Naive B cell (primary cell): ENCODE measurements at regions not wholly inside any gene's neighbourhood (a gene's known extent, or its start where the extent isn't known, plus 50 kb on each side); places are given as distances from the start of the nearest gene placed in this dataset.
"Not testable (repeated sequence)": the region's sequence is repeated elsewhere in the genome, so short reads cannot be mapped to it uniquely, and the experiment has no call there.

Experiments used
- ATAC-seq, 2 donors: fragments of 150-1000 bp; cut with Tn5 transposase; 2 replicates each; pipeline ENCODE4 v1.10.0; 2021; ENCODE audit warnings: low read depth in 2 of 2, mild to moderate bottlenecking in 2 of 2, moderate library complexity in 2 of 2
- DNase-seq: peaks from one replicate; pipeline ENCODE4 v3.0.0; 2022
- H3K27ac Mint-ChIP-seq, 6 donors: one replicate each; pipeline ENCODE4 v1.8.0; 2020 to 2022; ENCODE audit warnings: mild to moderate bottlenecking in 6 of 6, mixed read lengths in 6 of 6, moderate library complexity in 5 of 6, inconsistent platforms in 2 of 6
- H3K27me3 Mint-ChIP-seq, 3 donors: one replicate each; pipeline ENCODE4 v1.8.0; 2021 to 2022; ENCODE audit warnings: mixed read lengths in 3 of 3, mild to moderate bottlenecking in 1 of 3
- H3K36me3 Mint-ChIP-seq, 2 donors: one replicate each; pipeline ENCODE4 v1.8.0; 2020 to 2022; ENCODE audit warnings: mixed read lengths in 2 of 2, inconsistent platforms in 1 of 2, mild to moderate bottlenecking in 1 of 2
- H3K4me1 Mint-ChIP-seq, 3 donors: one replicate each; pipeline ENCODE4 v1.8.0; 2020 to 2022; ENCODE audit warnings: mixed read lengths in 3 of 3, inconsistent platforms in 1 of 3, mild to moderate bottlenecking in 1 of 3, moderate library complexity in 1 of 3
- H3K4me3 Mint-ChIP-seq, 8 donors: one replicate each; pipeline ENCODE4 v1.8.0; 2020 to 2022; ENCODE audit warnings: mild to moderate bottlenecking in 8 of 8, mixed read lengths in 8 of 8, moderate library complexity in 8 of 8, inconsistent platforms in 2 of 8
- H3K9me3 Mint-ChIP-seq, 7 donors: one replicate each; pipeline ENCODE4 v1.8.0; 2020 to 2022; ENCODE audit warnings: mixed read lengths in 7 of 7, mild to moderate bottlenecking in 5 of 7, inconsistent platforms in 2 of 7, moderate library complexity in 1 of 7

DNA sequence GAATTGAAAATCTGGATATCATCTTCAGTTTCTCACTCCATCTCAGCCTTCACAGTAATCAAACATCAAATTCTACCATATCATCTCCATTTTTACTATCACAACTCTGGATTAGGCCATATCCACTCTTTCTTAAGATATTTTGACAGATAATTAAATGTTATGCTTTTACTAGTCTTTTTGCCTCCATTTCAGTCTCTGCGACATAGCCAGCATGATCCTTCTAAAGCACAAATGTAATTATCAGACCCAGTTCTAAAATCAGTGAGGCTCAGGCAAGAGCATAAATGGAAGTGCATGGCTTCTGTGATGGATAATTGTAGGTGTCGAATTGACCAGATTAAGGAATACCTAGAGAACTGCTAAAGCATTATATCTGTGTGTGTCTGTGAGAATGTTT is 307.7 kb downstream of the PCDH20 start:
- Mint-ChIP-seq H3K4me3 (no peak overlapping the region), H3K27me3 (no peaks in the 10 kb centered on the region), H3K4me1 (no peaks in the 10 kb centered on the region), H3K36me3 (no peaks in the 10 kb centered on the region), H3K27ac (no peak overlapping the region), H3K9me3 (peaks cover 0 to 9% (median under 1%) of the 10 kb centered on the region in 7 donors)
- ATAC-seq (no peak), DNase-seq (no peak)

DNA sequence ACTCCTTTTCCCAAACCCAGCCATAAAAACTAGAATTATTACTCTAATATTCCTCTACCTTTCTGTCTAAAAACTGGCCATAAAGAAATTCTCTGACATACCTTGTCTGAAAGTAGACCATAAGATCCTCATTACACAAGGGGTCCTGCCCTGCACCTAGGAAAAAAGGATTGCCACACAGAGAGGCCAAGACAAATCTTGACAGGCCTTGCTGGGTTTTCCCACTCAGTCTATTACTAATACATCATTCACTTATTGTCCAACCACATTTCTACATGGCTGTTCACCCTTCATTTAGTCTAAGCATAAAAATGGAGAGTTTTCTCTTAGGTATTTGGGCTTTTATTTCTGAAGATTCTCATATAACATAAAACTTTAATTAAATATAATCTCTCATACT is 319.8 kb downstream of the PCDH20 start:
- ATAC-seq (no peak), DNase-seq (no peak)
- Mint-ChIP-seq H3K27me3 (no peaks in the 10 kb centered on the region), H3K4me1 (no peaks in the 10 kb centered on the region), H3K27ac (no peak overlapping the region), H3K9me3 (peaks cover 0 to 21% (median 3%) of the 10 kb centered on the region in 7 donors), H3K36me3 (no peaks in the 10 kb centered on the region), H3K4me3 (no peak overlapping the region)

GRCh38 chr13:61094865-61095264 is 320.8 kb downstream of the PCDH20 start:
- no peak overlapping the region for H3K4me3 Mint-ChIP-seq
- peaks cover 0 to 24% (median 6%) of the 10 kb centered on the region in 7 donors for H3K9me3 Mint-ChIP-seq
- no peak for DNase-seq
- H3K36me3 Mint-ChIP-seq, result no peaks in the 10 kb centered on the region
- no peak overlapping the region for H3K27ac Mint-ChIP-seq
- no peak for ATAC-seq
- no peaks in the 10 kb centered on the region for H3K4me1 Mint-ChIP-seq
- H3K27me3 Mint-ChIP-seq, result no peaks in the 10 kb centered on the region

GRCh38 chr13:61089894-61090293 is 325.8 kb downstream of the PCDH20 start:
- H3K36me3 Mint-ChIP-seq, H3K27ac Mint-ChIP-seq, DNase-seq, H3K4me1 Mint-ChIP-seq, H3K27me3 Mint-ChIP-seq, ATAC-seq, H3K4me3 Mint-ChIP-seq: not testable (repeated sequence)
- peaks cover 0 to 20% (median 18%) of the 10 kb centered on the region in 7 donors for H3K9me3 Mint-ChIP-seq

DNA sequence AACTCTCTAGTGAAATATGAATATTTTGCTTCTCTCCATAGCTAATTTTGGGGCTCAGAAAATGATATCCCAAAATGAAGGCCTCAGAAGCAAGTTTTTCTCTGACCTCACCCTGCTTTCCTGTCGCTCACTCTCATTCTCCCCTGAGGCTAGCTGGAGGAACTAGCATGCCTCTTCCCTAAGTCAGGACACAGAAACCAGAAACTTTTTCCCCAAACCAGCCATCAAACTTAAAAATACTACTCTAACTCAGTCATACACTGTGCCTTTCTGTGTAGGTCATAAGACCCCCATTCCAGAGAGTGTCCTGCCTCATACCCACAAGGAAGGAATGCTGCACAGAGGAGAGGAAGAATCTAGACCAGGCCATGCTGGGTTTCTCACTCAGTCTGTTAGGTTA is 329.6 kb downstream of the PCDH20 start:
- peaks cover 2 to 19% (median 10%) of the 10 kb centered on the region in 7 donors for H3K9me3 Mint-ChIP-seq

GRCh38 chr13:61084988-61085387 is 330.7 kb downstream of the PCDH20 start:
- H3K27ac Mint-ChIP-seq, result no peak overlapping the region
- H3K9me3 Mint-ChIP-seq, result peaks cover 2 to 18% (median 9%) of the 10 kb centered on the region in 7 donors
- H3K4me3 Mint-ChIP-seq, result no peak overlapping the region
- no peaks in the 10 kb centered on the region for H3K4me1 Mint-ChIP-seq
- DNase-seq, result no peak
- no peak for ATAC-seq
- H3K27me3 Mint-ChIP-seq, result no peaks in the 10 kb centered on the region
- no peaks in the 10 kb centered on the region for H3K36me3 Mint-ChIP-seq

More for the DNA sequence above, 329.6 kb downstream of the PCDH20 start:
- Mint-ChIP-seq H3K27ac (no peak overlapping the region), H3K4me3 (no peak overlapping the region), H3K4me1 (no peaks in the 10 kb centered on the region), H3K36me3 (no peaks in the 10 kb centered on the region), H3K27me3 (no peaks in the 10 kb centered on the region)
- no peak for DNase-seq
- ATAC-seq, result no peak

GRCh38 chr13:61078976-61079770 is 336.5 kb downstream of the PCDH20 start:
- Mint-ChIP-seq H3K4me1 (no peaks in the 10 kb centered on the region), H3K9me3 (peaks cover 0 to 21% (median 5%) of the 10 kb centered on the region in 7 donors), H3K4me3 (no peak overlapping the region)

GRCh38 chr13:61052175-61052574 is 363.5 kb downstream of the PCDH20 start:
- no peak for ATAC-seq
- Mint-ChIP-seq H3K4me3 (no peak overlapping the region), H3K27ac (no peak overlapping the region), H3K9me3 (peaks cover 0 to 7% (median 0%) of the 10 kb centered on the region in 7 donors), H3K27me3 (no peaks in the 10 kb centered on the region), H3K4me1 (no peaks in the 10 kb centered on the region), H3K36me3 (no peaks in the 10 kb centered on the region)
- DNase-seq, result no peak

More at GRCh38 chr13:61078976-61079770, 336.5 kb downstream of the PCDH20 start:
- Mint-ChIP-seq H3K36me3 (no peaks in the 10 kb centered on the region), H3K27me3 (no peaks in the 10 kb centered on the region), H3K27ac (no peak overlapping the region)
- DNase-seq (no peak), ATAC-seq (no peak)

DNA sequence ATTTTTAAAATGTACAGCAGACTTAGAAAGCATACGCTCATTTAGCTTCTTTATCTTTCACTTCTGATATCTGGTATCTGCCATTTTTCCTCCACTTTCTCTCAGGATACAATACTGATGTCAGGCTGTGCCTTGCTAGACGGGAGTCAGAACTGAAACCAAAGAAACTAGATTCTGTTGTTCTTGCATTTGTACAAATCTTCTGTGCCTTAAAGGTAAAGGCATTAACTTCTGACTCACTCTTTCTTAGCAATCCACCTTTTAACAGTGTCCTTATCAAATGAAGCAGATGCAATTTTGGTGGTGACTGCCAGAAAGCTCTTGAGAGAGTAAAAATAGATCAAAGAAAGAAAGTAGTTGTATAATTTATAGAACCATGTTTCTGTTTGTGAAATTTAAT is 370.4 kb downstream of the PCDH20 start:
- H3K9me3 Mint-ChIP-seq, result no peaks in the 10 kb centered on the region
- ATAC-seq, result no peak
- no peak overlapping the region for H3K4me3 Mint-ChIP-seq
- H3K36me3 Mint-ChIP-seq, result no peaks in the 10 kb centered on the region
- H3K27me3 Mint-ChIP-seq, result no peaks in the 10 kb centered on the region
- H3K27ac Mint-ChIP-seq, result no peak overlapping the region
- no peak for DNase-seq
- H3K4me1 Mint-ChIP-seq, result no peaks in the 10 kb centered on the region

DNA sequence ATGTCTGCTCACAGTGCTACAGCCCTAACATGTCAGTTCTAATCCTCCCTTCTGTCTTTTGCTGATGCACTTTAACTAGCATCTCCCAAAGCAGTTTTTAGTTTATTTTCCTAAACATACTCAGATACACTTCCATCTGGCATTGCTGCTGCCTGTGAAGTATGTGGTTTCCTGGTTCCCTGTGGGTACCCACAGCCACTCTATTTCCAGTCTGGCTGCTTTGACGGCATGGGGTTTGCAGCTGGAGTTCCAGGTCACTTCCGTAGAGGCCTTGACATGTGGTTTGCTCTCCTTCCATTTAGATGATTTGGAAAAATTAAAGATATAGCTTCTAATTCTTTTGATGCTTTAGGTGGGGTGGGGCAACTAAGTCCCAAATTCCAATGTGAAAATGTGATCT is 375.5 kb downstream of the PCDH20 start:
- Mint-ChIP-seq H3K27me3 (no peaks in the 10 kb centered on the region), H3K36me3 (no peaks in the 10 kb centered on the region), H3K4me3 (no peak overlapping the region), H3K27ac (peak overlapping the region in 1 of 6 donors; percentile 47), H3K9me3 (peaks cover 0 to 14% (median 5%) of the 10 kb centered on the region in 7 donors), H3K4me1 (no peaks in the 10 kb centered on the region)
- DNase-seq (no peak), ATAC-seq (no peak)

DNA sequence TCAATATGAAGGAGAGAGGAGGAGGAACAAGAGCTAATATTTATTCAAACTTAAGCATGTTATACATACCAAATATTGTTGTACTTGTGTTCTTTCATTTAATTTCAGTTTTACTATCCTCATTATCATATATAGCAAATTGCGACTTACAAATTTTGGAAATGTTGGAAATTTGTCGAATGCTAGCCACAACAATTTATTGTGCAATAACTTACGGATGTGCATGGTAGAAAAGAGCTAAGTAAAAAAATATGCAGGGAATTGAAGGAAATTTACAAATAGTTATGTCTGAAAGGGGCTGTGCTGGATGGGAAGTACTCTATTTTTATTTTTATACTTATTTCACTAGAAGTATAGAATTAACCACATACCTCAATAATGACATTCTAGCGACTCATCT is 376.3 kb downstream of the PCDH20 start:
- ATAC-seq (no peak), DNase-seq (no peak)
- H3K36me3 Mint-ChIP-seq, result no peaks in the 10 kb centered on the region
- H3K4me1 Mint-ChIP-seq, result no peaks in the 10 kb centered on the region
- no peak overlapping the region for H3K27ac Mint-ChIP-seq
- H3K4me3 Mint-ChIP-seq, result no peak overlapping the region
- peaks cover 0 to 14% (median 5%) of the 10 kb centered on the region in 7 donors for H3K9me3 Mint-ChIP-seq
- no peaks in the 10 kb centered on the region for H3K27me3 Mint-ChIP-seq

DNA sequence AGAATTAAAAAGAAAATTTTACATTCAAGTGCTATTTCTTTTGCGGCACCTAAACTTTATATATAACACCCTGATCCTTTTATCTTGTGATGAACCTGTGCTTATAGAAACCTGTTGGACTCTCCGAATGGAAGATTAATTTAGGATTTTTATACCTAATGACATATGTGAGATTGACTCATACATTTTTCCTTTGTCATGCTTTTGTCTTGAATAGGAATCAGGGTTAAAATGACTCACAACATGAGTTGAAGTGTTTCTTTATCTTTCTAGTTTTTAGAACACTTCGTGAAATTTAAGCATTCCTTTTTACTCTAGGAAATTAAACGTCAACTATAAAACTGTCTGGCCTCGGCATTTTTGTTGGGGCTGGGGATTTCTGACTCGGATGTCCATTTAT is 378.9 kb downstream of the PCDH20 start:
- Mint-ChIP-seq H3K4me1 (no peaks in the 10 kb centered on the region), H3K27ac (no peak overlapping the region), H3K36me3 (no peaks in the 10 kb centered on the region), H3K4me3 (no peak overlapping the region), H3K9me3 (peaks cover 0 to 14% (median 5%) of the 10 kb centered on the region in 7 donors), H3K27me3 (no peaks in the 10 kb centered on the region)
- no peak for DNase-seq
- ATAC-seq, result no peak

DNA sequence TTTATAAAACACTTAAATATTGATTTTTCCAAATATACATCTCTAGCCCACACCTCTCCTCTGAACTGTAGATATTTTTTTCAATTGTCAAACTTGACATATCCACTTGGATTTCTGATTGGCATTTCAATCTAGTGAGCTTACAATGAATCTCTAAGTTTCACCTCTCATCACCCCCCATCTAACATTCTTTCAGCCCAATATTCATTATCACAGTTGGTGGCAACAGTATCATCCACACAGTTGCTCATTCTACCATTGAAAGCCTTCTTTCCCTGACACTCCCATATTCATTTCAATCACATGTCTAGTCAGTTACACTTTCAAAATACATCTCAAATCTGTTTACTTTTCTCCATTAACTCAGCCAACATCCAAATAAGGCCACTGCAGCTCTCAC is 385.2 kb downstream of the PCDH20 start:
- Mint-ChIP-seq H3K4me1 (no peaks in the 10 kb centered on the region), H3K9me3 (peaks cover 1 to 8% (median 4%) of the 10 kb centered on the region in 7 donors), H3K4me3 (no peak overlapping the region), H3K27me3 (no peaks in the 10 kb centered on the region), H3K27ac (no peak overlapping the region), H3K36me3 (no peaks in the 10 kb centered on the region)
- DNase-seq, result no peak
- no peak for ATAC-seq

- no peaks in the 10 kb centered on the region for H3K36me3 Mint-ChIP-seq
- H3K4me1 Mint-ChIP-seq, result no peaks in the 10 kb centered on the region
- no peaks in the 10 kb centered on the region for H3K27me3 Mint-ChIP-seq
- H3K4me3 Mint-ChIP-seq, result no peak overlapping the region
- H3K27ac Mint-ChIP-seq, result no peak overlapping the region
- H3K9me3 Mint-ChIP-seq, result peaks cover 2 to 8% (median 5%) of the 10 kb centered on the region in 7 donors
- ATAC-seq (no peak), DNase-seq (no peak)
These were observed 386.6 kb downstream of the PCDH20 start for GRCh38 chr13:61029064-61029463.
